T-helper 1 cell (primary cell): ENCODE measurements at regions not wholly inside any gene's neighbourhood (a gene's known extent, or its start where the extent isn't known, plus 50 kb on each side); places are given as distances from the start of the nearest gene placed in this dataset.

Experiments
- DNase-seq, 5 donors: peaks; one replicate each; pipeline ENCODE4 v3.0.0-alpha.2; 2012 to 2020

- DNase-seq = no peak
These were observed 53.4 kb upstream of the NAV3 start for GRCh38 chr12:77777274-77777673.

GRCh38 chr12:77774761-77775160, 55.9 kb upstream of the NAV3 start:
- no peak for DNase-seq

GRCh38 chr12:77772676-77773298, 57.9 kb upstream of the NAV3 start:
- no peak for DNase-seq

GRCh38 chr12:77768558-77768957, 62.1 kb upstream of the NAV3 start:
- no peak for DNase-seq

GRCh38 chr12:77767756-77768343, 62.8 kb upstream of the NAV3 start:
- no peak for DNase-seq

GRCh38 chr12:77767335-77767734, 63.4 kb upstream of the NAV3 start:
- DNase-seq = no peak

- DNase-seq = no peak
These were observed 64.5 kb upstream of the NAV3 start for GRCh38 chr12:77766224-77766623.

- DNase-seq = no peak
These were observed 69.4 kb upstream of the NAV3 start for GRCh38 chr12:77761286-77761685.

- DNase-seq = no peak
These were observed 70.2 kb upstream of the NAV3 start for GRCh38 chr12:77760271-77761025.

GRCh38 chr12:77754086-77754485, 76.6 kb upstream of the NAV3 start:
- no peak for DNase-seq

GRCh38 chr12:77751939-77752338, 78.8 kb upstream of the NAV3 start:
- DNase-seq = no peak

GRCh38 chr12:77746096-77746495, 84.6 kb upstream of the NAV3 start:
- no peak for DNase-seq

- DNase-seq = no peak
These were observed 85.1 kb upstream of the NAV3 start for GRCh38 chr12:77745624-77746023.

GRCh38 chr12:77742631-77743030, 88.1 kb upstream of the NAV3 start:
- no peak for DNase-seq

- no peak for DNase-seq
These were observed 88.6 kb upstream of the NAV3 start for GRCh38 chr12:77741974-77742517.

- DNase-seq = no peak
These were observed 94.3 kb upstream of the NAV3 start for GRCh38 chr12:77736219-77736965.

GRCh38 chr12:77734214-77734883, 96.3 kb upstream of the NAV3 start:
- DNase-seq = no peak

- no peak for DNase-seq
These were observed 102.7 kb upstream of the NAV3 start for GRCh38 chr12:77728018-77728417.

- no peak for DNase-seq
These were observed 103.2 kb upstream of the NAV3 start for GRCh38 chr12:77727442-77728001.

- no peak for DNase-seq
These were observed 105.1 kb upstream of the NAV3 start for GRCh38 chr12:77725611-77726010.

- DNase-seq = no peak
These were observed 106.2 kb upstream of the NAV3 start for GRCh38 chr12:77724367-77724957.

GRCh38 chr12:77723308-77723707, 107.4 kb upstream of the NAV3 start:
- DNase-seq = no peak
